Peyer's patch (tissue), 4 donors: ENCODE measurements at regions not wholly inside any gene's neighbourhood (a gene's known extent, or its start where the extent isn't known, plus 50 kb on each side); places are given as distances from the start of the nearest gene placed in this dataset.

ENCODE experiments used
- CTCF ChIP-seq, 6 experiments: fragments of 450-650 bp in 4 of 6; fragments of 200-600 bp in 2 of 6; sonication (generic) in 1 of 6; IDR thresholded peaks; one replicate each; pipeline ENCODE4 v1.5.1; 2017 to 2019; ENCODE audit warnings: antibody characterized with exemption in 6 of 6, mild to moderate bottlenecking in 3 of 6, moderate library complexity in 1 of 6
- POLR2A ChIP-seq, 2 donors: fragments of 450-650 bp; IDR thresholded peaks; one replicate each; pipeline ENCODE4 v1.5.1; 2017; ENCODE audit warnings: antibody characterized with exemption in 2 of 2, mild to moderate bottlenecking in 2 of 2, moderate library complexity in 2 of 2

- TF ChIP-seq CTCF (IDR thresholded peaks at IDR 0.05) (no peak), POLR2A (IDR thresholded peaks at IDR 0.05) (no peak)
These were observed 757.8 kb downstream of the INHBA start for GRCh38 chr7:40944981-40945585.
